GM21786 (cell line): ENCODE measurements at regions not wholly inside any gene's neighbourhood (a gene's known extent, or its start where the extent isn't known, plus 50 kb on each side); places are given as distances from the start of the nearest gene placed in this dataset.
"Not testable (repeated sequence)": the region's sequence is repeated elsewhere in the genome, so short reads cannot be mapped to it uniquely, and the experiment has no call there.

Experiments
- ATAC-seq: cut with Tn5 transposase; IDR thresholded peaks from one replicate; pipeline ENCODE4 v1.9.1; 2021; ENCODE audit not compliant: unreplicated experiment

DNA sequence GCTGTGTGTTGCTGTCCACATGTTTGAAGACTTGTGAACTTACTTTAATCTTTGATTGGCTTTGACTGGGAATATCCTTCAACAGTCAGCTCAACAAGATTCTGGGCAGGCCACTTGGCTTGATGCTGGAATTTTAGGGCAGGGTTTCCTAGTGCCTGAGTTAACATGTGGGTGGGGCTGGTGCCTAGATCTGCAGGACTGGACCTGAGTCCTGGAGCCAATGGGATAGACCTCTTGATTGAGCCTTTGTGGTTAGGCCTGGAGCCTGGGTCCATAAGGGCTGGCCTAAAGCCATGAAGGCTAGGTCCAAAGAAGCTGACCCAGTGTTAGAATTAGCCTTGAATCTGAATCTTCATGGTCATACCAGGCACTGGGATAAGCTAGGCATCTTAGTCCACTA, 757.1 kb upstream of the ADGRL3 start:
- no peak for ATAC-seq

DNA sequence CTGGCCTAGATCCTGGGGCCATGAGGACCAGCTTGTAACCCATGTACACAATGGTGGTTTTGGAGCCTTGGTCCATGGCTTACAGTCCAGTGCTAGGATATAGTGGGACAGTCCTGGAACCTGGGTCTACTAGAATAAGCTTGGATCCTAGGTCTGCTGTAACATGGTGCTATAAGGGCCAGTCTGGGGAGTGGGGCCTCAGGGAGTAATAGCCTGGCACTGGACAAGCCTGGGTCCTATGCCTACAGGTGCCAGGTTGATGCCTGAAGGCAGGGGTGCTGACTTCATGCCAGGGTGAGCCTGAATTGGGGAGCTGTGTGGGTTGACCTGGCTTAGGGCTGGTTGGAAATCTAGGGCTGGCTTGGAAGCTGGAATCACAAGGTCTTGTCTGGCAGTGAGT, 756.3 kb upstream of the ADGRL3 start:
- ATAC-seq = no peak

DNA sequence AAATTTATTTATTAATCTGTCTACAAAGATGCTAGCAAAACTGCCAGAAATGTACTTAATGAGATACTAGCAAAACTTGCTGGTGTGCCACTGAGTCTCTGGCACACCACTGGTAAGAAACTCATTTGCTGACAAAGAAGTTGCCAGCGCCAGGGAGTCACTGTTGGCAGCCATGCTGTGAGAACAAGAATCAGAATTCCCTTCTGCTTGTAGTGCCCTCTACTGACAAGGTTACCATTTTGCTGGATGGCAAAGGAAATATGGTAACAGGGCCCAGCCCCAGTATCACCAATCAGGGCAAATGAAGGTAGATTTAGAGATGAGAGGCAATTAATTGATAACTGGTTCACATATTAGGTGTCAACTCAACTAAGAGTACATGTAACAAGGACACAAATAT, 750.1 kb upstream of the ADGRL3 start:
- no peak for ATAC-seq

DNA sequence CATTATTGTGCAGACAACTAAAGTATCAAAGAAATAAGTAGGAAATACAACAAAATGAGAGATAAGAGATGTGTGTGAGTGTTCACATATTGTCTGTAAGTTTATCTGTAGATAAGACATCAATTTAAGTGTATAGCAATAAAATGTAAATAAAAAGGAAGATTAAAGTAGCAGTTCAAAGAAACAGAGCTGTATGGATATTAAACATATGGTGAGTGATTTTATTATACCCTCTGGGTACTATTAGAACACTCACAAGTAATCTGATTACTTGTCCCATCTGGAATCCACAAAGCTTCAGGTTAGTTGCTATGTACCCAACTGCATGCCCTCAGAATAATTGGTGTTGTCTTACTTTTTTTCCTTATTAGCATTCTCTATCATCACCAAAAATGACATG, 747.9 kb upstream of the ADGRL3 start:
- no peak for ATAC-seq

DNA sequence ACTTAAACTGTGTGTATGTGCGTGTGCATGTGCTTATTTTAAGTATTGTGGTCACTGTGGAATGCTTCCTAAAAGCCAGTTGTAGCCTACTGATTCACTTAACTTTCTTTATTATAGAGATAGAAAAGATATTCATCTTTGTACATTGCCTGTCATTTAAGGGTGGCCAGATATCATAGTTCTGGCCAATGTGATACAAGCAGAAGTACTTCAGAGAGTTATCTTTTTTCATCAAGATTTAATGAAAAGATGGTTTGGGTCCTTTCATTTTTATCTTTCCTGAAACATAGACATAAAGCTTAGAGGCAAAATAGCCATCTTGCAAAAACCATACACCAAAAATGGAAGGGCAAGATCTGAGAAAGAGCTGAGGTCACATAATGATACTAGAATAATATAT, 744.7 kb upstream of the ADGRL3 start:
- no peak for ATAC-seq

DNA sequence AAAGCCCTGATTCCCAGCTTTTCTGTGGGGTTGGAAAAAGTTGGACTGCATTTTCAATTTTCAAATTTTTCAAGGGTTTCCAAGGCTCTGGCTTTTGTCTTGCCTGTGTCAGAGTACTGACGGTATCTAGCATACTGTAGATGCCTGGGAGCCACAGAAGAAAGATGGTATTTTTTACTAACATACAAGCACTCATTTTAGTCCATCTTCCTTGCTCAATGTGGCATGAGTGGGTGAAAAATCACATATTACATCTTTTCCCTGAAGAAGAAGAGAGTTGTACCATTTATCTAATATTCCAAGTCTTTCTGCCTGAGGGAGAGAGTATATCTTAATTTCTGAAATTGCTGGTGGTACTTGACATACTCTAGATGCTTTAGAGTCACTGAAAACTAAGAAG, 738.6 kb upstream of the ADGRL3 start:
- no peak for ATAC-seq

DNA sequence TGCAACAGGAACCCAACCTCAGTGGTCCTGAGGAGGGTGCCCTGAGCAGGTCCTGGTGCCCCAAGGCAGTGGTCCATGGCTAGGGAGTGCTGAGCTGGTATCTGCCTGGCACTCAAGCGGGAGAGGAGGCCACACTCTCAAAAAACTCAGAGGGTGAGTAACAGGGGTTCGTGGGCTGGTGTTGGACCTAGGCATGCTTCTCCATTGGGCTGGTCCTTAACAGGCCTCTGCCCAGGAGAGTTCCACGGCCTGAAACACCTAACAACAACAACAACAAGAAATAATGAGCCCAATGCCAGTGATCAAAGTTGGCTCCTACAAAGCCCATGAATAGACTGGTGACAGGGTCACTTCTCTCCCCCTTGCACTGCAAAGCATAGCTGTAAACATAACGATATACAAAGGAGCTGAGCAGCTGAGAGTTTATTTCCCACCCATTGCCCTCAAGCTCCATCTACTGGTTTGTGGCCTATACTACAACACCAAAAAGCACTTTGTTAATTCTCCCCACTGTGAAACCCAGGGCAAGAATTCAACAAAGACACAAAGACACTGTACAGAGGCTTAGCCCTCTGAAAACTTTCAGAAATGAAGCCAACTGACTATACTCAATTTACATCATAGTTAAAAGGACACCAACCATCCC, 736.1 kb upstream of the ADGRL3 start:
- peak; percentile 81 for ATAC-seq

DNA sequence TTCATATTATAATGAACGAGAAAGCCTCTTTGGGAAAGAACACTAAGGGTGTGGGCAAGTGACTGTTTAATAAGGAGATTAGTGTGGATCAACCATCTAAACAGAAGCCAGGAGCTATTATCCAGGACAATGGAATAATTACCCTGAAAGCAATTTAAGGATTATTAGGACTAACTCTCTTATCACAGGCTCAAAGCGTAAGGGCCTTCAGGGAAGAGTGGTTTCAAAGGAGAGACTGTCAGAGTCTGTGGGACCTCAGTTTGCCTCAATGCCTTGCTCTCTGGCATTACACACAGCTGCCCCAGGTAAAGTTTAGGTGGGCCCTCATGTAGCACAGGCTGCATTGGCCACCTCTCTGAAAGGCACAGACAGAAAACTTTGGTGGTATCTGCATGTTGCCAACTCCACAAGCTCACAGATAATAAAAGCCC, 717.2 kb upstream of the ADGRL3 start:
- no peak for ATAC-seq

DNA sequence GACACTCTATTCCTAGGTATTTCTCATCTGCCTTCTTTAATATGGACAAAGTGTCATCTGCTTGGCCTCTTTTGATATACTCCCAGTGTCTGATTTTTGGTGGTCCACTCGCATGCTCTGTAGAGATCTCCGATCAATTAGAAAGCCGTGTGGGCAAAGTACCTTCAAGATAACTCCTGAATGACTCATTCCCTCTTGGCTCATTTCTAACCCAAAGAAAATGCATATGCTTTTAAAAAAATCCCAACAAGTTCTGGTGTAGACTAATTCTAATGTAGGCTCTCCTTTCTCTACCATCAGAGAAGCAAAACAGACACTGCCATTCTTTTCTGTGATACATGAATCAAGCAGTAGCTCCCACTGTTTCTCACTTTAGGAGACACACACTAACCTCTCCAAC, 714.9 kb upstream of the ADGRL3 start:
- no peak for ATAC-seq

DNA sequence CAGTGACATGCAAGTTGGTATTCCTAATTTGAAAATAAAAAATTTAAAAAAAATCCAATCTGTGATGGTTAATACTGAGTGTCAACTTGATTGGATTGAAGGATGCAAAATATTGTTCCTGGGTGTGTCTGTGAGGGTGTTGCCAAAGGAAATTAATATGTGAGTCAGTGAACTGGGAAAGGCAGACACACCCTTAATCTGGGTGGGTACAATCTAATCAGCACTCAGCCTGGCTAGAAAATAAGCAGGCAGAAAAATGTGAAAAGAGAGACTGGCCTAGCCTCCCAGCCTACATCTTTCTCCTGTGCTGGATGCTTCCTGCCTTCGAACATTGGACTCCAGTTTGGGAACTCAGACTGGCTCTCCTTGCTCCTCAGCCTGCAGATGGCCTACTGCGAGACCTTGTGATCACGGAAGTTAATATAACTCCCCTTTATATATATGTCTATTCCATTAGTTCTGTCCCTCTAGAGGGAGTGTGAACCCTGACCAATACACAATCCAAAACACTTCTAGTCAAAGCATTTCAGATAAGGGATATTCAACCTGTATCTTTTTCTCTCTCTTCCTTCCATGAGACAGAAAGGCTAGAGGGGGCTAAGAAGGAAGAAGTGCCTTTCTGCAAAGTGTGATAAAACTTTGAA, 712.9 kb upstream of the ADGRL3 start:
- ATAC-seq = not testable (repeated sequence)

DNA sequence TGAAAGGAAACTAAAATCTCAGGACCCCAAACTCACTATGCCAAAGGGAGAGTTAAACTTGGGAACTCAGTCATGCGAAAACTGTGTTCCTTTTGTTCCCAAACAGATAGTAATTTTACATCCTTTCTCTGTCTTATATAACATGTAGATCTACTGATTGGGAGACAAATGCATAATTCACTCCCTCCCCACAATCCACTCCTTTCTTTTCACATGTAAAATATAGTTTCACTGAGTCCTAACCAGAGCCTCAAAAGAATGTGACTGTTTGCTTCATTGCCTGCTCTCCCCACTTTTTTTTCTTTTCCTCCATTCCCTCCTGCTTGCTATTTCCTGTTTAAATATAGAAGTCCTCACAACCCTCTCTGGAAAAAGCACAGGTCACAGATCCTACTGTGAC, 699.3 kb upstream of the ADGRL3 start:
- ATAC-seq = no peak

DNA sequence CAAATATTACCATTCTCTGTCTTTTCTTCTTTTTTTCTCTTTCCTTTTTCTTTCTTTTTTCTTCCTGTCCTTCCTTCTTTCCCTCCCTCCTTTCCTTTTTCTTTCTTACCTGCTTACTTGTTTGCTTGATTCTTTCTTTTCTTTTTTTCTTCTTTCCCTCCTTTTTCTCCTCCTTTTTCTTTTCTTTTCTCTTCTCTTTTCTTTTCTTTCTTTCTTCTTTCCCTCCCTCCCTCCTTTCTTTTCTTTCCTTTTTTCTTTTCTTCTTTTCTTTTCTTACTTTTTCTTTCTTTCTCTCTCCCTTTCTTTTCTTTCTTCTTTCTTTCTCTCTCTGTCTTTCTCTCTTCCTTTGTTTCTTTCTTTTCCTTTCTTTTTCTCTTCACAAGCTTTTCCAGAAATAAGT, 697.4 kb upstream of the ADGRL3 start:
- no peak for ATAC-seq

DNA sequence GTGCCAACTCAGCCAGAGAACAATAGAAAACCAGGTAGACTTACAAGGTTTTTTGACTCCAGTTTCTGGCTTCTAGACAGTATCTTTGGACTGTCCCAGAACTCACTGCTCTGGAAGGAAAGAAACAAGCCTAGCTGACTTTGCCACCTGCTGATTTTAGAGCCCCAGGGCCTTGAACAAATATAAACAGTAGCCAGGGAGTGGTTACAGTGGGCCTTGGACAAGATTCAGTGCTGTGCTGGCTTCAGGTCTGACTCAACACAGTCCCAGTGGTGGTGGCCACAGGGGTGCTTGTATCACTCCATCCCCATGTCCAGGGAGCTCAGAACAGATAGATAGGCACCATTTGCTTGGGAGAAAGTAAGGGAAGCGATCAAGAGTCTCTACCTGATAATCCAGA, 694.1 kb upstream of the ADGRL3 start:
- no peak for ATAC-seq

DNA sequence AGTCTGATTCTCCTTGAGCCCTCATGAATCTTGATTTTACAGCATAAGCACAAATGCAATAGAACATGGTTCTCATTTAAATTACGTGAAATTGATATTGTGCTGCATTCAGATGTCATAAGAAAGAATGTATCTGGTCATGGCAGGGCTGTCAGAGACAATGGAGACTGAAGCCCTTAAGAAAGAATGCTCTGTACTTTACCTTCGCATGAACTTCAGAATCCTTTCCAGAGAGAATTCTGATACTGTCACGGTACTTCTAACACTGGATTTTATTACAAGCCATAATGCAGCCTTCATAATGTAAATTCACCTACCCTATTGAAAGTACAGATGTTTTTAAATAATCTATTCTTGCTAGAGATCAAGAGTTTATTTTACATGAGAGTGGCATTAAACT, 677.9 kb upstream of the ADGRL3 start:
- no peak for ATAC-seq

DNA sequence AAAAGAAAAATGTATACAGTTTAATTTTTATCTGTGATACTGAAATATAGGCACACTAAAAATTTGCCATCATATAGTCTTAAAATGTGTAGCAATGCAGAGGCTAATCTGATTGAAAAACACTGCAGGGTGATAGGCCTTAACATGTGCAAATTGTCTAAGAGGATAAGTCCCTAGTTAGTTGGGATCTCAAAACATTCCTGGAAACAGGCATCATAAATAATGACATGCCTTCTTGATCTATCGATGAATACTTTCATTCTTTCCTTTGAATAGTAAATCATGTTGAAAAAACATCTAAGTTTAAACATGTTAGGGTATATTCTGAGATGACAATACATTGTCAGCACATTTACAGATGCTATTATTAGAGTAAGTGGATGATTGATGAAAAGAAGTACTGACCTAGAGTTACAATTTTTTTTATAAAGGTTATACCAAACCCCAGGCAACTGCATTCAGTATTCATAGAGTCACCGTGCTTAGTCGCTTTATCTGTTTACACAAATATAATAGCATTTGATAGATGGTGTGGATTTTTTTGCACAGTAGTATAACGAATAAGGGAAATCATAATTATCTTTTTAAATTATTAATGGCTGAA, 668.2 kb upstream of the ADGRL3 start:
- no peak for ATAC-seq

DNA sequence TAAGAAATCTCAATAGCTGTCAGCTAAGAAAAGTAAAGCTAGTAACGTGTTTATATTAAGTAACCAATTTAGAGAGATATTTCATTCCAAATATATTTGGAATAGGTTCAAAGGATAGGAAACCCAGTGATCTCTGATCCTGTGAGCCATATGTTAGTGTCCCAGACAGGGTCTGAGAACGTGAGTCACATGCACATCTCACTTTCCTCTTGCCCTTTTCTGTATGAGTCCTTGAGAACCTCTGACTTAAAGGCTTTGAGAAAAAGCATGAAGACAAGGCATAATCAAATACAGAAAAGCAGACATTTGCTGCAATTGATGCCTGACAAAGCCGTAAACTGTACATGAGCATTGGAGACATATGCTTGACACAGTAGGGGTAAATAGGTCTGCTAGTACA, 655.1 kb upstream of the ADGRL3 start:
- ATAC-seq = no peak

DNA sequence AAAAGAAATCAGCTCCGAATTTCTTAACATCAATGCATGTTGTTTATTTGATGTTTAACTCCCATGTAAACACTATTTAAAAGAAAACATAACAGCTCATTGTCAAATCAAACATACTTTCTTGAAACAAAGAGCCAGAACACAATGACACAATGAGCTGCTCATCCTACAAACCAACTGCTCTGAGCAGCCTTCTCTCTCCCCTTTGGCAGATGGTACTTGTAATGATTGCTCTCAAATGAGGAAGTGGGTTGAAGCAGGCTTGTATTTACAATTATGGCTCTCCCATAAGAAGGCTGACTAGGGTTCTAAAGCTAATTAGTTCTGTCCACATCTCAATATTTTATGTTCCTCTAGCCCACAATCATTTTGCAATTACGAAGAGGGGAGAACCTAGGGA, 637.8 kb upstream of the ADGRL3 start:
- no peak for ATAC-seq

DNA sequence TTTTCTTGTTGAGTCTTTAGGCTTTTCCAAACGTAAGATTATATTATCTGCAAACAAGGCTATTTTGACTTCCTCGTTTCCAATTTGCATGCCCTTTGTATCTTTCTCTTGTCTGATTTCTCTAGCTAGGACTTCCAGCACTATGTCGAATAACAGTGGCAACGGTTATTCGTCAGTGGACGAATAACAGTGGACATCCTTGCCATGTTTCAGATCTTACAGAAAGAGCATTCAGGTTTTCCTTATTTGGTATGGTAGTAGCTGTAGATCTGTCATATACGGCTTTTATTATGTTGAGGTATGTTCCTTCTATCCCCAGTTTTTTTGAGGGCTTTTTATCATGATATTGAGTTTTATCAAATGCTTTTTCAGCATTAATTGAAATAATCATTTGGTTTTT, 634.6 kb upstream of the ADGRL3 start:
- no peak for ATAC-seq

DNA sequence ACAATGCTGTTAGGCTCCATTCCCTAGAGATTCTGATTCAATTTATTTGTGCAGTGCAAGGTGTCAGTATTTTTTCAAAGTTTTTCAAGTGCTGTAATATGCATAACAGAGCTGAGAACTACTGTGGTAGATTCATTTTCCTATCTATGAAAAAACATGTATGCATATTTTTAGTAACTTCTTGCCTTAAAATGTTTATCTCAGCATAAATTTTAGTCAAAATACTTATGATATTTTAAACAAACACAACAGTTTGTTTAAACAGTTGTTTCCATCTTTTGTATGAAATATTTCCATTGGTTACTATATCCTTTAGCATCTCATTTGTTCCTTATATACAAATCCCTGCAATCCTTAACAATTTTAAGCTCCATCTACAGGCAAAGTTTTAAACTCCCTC, 624.8 kb upstream of the ADGRL3 start:
- no peak for ATAC-seq

DNA sequence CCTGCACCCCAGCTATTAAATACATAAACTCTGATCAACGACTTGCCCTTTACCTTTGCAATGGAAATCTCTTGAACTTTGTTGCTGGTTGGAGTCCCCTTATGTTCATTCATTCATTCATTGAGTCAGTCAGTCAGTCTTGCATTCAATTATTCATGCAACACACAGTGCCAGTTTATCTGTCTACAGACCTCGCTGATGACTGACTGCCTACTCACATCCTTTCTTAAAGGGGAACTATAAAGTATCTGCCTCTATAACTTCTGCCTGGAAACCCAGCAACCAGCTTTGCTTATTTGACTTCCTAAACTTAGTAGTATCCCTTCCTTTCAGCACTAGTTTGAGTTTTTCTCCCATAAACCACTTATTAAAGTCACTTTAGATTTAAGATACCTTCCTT, 620.8 kb upstream of the ADGRL3 start:
- ATAC-seq = no peak

DNA sequence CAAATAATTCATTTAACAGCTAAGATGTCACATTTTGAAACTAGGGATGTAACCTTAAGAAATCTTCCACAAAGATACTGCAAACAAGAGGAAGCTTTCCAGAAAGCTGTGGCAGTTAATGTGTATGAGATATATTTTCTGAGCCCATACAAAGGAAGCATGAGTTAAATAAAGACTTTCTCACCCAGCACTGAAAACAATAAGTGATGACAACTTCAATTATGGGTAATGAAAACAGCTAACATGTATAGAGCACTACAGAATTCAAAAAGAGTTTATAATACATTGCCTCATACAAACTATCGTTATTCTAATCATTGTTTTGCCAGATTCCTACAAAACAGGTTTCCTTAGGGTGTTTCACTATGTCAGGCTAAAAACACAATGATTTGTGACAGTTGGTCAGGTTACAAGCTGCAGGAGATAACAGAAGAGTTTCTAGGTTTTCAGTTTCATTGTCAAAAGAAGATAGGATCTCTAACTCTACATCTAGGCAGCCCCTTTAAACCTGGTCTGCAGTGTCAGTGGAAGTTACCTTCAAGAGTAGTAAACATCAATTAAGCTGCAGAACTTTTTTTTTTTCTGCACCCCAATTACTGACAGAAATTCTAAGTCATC, 618.1 kb upstream of the ADGRL3 start:
- no peak for ATAC-seq

DNA sequence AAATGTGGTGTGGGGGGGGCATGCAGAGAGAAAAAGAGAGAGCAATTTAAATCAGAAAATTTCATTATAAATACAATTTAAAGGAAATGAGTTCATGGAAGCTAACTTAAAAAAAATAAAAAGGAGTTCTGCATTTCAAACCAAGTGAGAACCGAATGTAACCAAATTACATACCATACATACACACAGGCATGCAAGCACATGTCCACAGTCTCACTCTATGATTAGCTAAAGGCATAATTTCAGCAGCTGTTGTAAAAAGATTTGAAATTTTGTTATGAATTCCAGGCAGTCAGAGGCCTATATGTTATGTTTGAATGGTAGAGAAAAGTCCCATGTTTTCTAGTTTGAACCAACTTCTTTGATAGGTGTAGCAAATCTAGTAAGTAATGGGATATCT, 611.6 kb upstream of the ADGRL3 start:
- ATAC-seq = no peak
